HG02678 (cell line): ENCODE measurements at regions not wholly inside any gene's neighbourhood (a gene's known extent, or its start where the extent isn't known, plus 50 kb on each side); places are given as distances from the start of the nearest gene placed in this dataset.

Experiments
- ATAC-seq: cut with Tn5 transposase; IDR thresholded peaks from one replicate; pipeline ENCODE4 v1.9.1; 2021; ENCODE audit warnings: mild to moderate bottlenecking, moderate library complexity; ENCODE audit not compliant: unreplicated experiment

DNA sequence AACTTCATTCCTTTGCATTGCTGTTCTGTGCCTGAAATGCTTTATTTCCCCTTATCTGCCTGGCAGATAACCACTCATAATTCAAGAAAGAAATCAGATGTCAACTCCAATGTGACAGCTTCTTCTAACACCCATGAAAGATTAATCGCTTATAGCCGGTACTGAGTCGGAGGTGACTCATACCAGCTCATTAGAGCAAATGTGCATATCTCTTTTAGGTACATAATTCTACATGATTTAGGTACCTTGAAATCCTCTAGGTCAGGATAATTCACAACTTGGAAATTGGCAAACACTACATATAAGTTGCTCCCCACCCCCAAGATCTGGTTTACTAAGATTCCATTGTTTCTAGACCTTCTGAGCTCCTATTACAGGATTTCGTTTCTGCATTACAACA lies 554.4 kb upstream of the SORCS1 start:
- ATAC-seq, result no peak

- ATAC-seq, result no peak
Measured at GRCh38 chr10:107717046-107717445, 552.5 kb upstream of the SORCS1 start.

- no peak for ATAC-seq
Measured at GRCh38 chr10:107715565-107715964, 551.1 kb upstream of the SORCS1 start.

DNA sequence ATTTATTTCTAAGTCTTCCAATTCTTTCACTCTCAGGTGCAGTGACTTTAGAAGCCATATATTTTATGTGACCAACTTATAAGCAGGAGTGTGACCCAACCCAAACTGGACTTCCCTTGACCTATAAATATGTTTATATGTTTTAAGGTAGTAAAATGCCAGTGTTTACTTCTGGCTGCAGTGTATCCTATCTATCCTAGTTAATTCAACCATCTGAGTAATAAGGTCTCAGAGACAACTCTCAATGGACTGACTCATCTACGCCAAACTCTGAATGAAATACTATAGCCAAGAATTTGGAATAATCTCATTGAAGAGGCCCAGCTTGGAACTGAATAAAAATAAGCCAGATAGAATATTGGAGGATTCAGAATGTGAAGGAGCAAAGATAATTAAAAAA lies 544.5 kb upstream of the SORCS1 start:
- ATAC-seq, result no peak

DNA sequence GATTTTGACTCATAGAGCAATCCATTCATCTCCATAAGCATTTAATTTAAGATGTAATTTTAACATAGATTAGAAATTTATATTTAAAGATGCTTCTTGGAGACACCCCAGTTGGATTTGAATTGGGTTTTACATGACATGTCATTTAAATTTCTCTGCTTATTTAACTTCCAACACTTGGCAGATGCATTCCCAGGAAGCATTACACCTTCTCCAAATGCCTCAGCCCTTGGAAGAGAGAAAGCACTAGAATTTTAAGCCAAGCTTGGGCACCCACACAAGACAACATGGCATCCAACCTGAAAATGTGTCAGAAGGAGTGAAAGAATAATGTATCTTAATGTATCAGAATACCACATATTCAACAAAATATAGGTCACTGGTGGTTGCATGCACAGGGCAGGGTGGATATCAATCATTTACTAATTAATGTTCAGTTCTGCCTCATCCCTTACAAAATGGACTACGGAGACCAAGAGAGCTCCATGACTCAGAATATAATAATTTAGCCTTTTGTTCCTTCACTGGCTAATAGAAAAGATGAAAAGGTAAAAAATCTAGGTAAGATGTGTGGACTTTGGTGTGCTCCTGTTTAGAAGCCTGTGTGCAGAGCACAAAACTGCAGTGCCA lies 541.7 kb upstream of the SORCS1 start:
- ATAC-seq, result no peak

- ATAC-seq, result no peak
Measured at GRCh38 chr10:107701943-107702342, 537.4 kb upstream of the SORCS1 start.

DNA sequence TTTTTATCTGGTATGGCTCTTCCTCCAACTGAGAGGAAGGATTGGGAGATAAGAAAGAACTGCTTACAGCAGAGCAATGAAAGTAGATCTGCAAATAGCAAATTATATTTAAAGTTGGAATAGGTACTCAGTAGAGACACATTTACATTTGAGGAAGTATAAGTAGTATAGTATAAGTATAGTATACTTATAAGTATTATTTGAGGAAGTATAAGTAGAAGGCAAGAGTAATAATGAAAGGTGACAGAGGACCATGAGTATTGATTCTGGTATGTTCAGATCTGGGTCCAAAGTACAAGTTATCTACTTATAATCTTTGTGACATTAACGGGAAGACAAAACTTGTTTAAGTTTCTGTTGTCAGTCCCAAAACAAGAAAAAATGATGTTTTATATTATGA lies 527.6 kb upstream of the SORCS1 start:
- no peak for ATAC-seq

- peak; percentile 66 for ATAC-seq
Measured at GRCh38 chr10:107689323-107689722, 524.8 kb upstream of the SORCS1 start.

DNA sequence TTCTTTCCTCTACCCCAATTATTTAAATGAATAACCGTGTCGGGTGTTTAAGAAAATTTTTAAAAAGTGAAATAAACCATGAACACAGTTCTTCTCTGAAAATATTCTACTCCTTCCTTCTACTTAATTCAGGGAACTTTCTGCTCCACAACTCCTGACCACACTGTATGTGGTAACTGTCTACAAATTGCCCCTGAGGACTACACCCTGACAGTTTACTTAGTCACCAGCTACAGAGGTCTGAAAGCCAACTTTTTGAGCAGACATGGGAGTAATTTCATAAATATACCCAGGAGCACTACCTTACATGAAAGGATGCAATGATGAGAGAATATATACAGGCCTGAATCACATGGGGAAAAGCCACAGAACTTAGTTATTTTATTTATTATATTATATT lies 523.2 kb upstream of the SORCS1 start:
- ATAC-seq, result no peak

- ATAC-seq, result no peak
Measured at GRCh38 chr10:107686095-107686494, 521.6 kb upstream of the SORCS1 start.

GRCh38 chr10:107671960-107672359 lies 507.5 kb upstream of the SORCS1 start:
- ATAC-seq, result no peak

DNA sequence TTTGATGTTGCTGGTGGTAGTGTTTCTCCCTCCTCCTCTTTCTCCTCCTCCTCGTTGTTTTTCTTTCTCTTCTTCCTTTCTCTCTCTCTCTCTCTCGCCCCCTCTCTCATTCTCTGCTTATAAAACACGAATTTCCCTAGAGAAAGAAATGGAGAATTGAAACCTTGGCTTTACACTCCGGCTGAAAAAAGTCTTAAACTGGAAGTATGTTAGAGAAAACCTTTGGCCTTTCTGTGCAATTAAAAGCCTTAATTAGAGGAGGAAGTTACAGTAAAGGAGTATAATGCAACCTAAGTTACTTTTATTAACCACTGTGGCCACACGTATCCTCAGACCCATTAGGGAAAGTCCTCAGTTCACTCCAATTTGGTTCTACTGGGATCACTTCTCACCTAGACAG lies 501.7 kb upstream of the SORCS1 start:
- ATAC-seq, result no peak

- ATAC-seq, result no peak
Measured at GRCh38 chr10:107665459-107665858, 501.0 kb upstream of the SORCS1 start.

DNA sequence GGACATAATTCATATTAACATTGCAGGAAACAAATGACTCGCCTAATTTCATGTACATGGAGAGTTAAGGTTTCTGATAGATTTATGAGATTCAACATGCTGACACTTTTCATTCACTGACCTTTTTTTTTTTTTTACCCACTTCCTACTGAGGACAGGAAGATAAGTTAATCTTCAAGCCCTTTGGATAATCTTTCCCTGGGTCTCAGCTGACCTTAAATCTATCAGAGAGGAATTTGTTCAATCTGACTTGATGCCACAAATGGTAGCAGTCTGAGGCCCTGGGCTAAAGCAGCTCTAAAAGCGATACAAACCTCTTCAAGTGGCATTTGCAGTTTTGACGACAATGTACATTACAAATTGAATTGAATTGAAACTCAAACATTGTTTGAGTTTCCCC lies 493.3 kb upstream of the SORCS1 start:
- no peak for ATAC-seq

- no peak for ATAC-seq
Measured at GRCh38 chr10:107656932-107657331, 492.4 kb upstream of the SORCS1 start.

DNA sequence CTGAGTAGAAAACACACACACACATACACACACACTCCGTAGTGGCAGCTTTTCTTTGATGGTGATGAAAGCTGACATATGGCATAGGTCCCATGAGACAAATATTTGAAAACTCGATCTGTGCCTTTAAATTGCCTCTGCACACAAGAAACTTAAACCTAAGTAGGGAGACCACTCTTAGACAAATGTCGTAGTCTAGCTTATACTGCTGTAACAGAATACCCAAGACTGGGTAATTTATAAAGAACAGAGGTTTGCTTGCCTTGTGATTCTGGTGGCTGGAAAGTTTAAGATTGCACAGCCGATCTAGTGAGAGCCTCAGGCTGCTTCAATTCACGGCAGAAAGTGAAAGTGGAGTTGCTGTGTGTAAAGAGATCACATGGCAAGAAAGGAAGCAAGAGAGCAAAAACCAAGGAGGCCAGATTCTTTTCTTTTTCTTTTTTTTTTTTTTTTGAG lies 489.4 kb upstream of the SORCS1 start:
- ATAC-seq, result peak; percentile 82

- no peak for ATAC-seq
Measured at GRCh38 chr10:107650939-107651338, 486.4 kb upstream of the SORCS1 start.

- ATAC-seq, result no peak
Measured at GRCh38 chr10:107649249-107649648, 484.7 kb upstream of the SORCS1 start.

GRCh38 chr10:107647462-107647861 lies 483.0 kb upstream of the SORCS1 start:
- ATAC-seq, result no peak

DNA sequence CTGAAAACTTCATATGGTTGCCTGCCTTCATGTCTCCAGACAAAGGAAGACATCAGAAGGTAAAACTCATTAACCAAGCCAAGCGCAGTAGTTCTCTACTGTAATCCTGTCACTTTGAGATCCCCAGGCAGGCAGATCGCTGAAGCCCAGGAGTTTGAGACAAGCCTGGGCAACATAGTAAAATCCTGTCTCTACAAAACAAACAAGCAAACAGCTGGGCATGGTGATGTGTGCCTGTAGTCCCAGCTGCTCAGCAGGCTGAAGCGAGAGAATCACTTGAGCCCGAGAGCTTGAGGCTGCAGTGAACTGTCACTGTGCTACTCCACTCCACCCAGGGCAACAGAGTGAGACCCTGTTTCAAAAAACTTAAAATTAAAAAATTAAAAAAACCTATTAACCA lies 467.4 kb upstream of the SORCS1 start:
- no peak for ATAC-seq

- ATAC-seq, result no peak
Measured at GRCh38 chr10:107626862-107627261, 462.4 kb upstream of the SORCS1 start.

- ATAC-seq, result no peak
Measured at GRCh38 chr10:107623292-107623691, 458.8 kb upstream of the SORCS1 start.

GRCh38 chr10:107619139-107619538 lies 454.6 kb upstream of the SORCS1 start:
- ATAC-seq, result no peak
